ENCODE measurements at regions not wholly inside any gene's neighbourhood (a gene's known extent, or its start where the extent isn't known, plus 50 kb on each side); places are given as distances from the start of the nearest gene placed in this dataset.

DNA sequence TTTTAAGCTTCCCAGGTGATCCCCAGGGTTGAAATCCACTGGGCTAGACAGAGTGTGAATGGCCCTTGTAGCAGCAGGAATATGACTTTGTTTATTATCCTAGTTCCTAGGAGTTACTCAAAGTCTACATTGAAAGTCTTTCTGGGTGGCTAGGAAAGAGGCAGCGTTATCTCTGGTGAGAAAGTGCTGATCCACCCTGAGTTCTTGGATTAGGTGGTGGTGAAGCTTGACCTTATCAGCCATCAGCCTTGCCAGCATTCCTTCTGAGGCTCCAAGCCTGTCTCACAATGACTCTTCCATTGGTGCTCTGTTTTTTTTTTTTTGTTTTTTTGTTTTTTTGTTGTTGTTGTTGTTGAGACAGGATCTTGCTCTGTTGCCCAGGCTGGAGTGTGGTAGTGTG is 83.1 kb upstream of the CLCN4 start:
- Histone ChIP-seq H3K27ac (peak overlapping the region; percentile 45), H3K4me3 (no peak overlapping the region), H3K36me3 (no peaks in the 10 kb centered on the region), H3K9me3 (no peaks in the 10 kb centered on the region), H3K27me3 (no peaks in the 10 kb centered on the region), H3K4me1 (no peaks in the 10 kb centered on the region)
- TF ChIP-seq POLR2A (IDR thresholded peaks at IDR 0.05): no peak
- TF ChIP-seq, protein P1, sequence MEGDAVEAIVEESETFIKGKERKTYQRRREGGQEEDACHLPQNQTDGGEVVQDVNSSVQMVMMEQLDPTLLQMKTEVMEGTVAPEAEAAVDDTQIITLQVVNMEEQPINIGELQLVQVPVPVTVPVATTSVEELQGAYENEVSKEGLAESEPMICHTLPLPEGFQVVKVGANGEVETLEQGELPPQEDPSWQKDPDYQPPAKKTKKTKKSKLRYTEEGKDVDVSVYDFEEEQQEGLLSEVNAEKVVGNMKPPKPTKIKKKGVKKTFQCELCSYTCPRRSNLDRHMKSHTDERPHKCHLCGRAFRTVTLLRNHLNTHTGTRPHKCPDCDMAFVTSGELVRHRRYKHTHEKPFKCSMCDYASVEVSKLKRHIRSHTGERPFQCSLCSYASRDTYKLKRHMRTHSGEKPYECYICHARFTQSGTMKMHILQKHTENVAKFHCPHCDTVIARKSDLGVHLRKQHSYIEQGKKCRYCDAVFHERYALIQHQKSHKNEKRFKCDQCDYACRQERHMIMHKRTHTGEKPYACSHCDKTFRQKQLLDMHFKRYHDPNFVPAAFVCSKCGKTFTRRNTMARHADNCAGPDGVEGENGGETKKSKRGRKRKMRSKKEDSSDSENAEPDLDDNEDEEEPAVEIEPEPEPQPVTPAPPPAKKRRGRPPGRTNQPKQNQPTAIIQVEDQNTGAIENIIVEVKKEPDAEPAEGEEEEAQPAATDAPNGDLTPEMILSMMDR (IDR thresholded peaks at IDR 0.05): no peak
- no peak for DNase-seq (ENCODE audit: low spot score in 2 of 2)
- 77% methylated on average over 1 of the region's 1 CpG for WGBS

DNA sequence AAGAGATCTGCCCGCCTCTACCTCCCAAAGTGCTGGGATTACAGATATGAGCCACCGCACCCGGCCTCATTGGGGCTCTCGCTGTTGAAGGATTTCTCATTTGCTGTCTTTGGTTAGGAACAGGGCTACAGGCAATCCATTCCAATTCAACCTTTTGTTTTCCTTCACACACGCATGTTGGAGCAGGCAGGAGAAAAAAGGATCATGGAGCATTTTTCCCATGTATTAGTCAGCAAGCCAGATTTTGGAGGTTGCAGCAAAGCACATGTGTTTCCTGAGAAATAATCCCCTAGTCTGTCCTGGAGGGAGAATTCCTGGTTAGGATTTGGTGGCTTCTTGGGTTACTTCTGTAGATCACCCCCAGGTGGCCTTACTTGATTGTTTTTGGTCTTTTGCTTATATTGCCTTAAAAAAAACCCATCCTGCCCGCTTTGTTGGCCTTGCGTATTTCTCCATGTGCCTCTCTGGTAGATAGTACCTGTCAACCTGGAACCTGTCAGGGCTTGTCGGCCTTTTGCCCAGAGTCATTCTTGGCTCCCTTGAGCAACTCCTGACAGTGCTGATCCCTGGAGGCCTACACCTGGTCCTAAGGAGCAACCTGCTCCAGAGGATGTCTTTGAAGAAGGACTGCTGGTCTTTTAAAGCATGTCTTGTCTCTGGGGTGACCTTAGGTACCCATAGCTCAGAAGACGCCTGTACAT is 82.4 kb upstream of the CLCN4 start:
- TF ChIP-seq, protein P1 (IDR thresholded peaks at IDR 0.05): no peak
- TF ChIP-seq EP300 (IDR thresholded peaks at IDR 0.05) (no peak), POLR2A (IDR thresholded peaks at IDR 0.05) (no peak), POLR2AphosphoS5 (IDR thresholded peaks at IDR 0.05) (no peak)
- Histone ChIP-seq H3K27me3 (no peaks in the 10 kb centered on the region), H3K36me3 (no peaks in the 10 kb centered on the region), H3K4me3 (no peak overlapping the region), H3K4me1 (no peaks in the 10 kb centered on the region), H3K27ac (peak overlapping the region; percentile 45), H3K9me3 (no peaks in the 10 kb centered on the region)
- 71% methylated on average over 9 of the region's 9 CpGs for WGBS
- DNase-seq (ENCODE audit: low spot score in 2 of 2): no peak

GRCh38 chrX:10076765-10077164 is 80.0 kb upstream of the CLCN4 start:
- no peak overlapping the region for H3K27ac ChIP-seq
- H3K4me3 ChIP-seq: no peak overlapping the region
- DNase-seq (ENCODE audit: low spot score in 2 of 2): no peak
- 86% methylated on average over 7 of the region's 7 CpGs for WGBS
- no peaks in the 10 kb centered on the region for H3K9me3 ChIP-seq
- H3K4me1 ChIP-seq: no peaks in the 10 kb centered on the region
- H3K27me3 ChIP-seq: no peaks in the 10 kb centered on the region
- TF ChIP-seq POLR2AphosphoS5 (IDR thresholded peaks at IDR 0.05) (no peak), POLR2A (IDR thresholded peaks at IDR 0.05) (no peak), EP300 (IDR thresholded peaks at IDR 0.05) (no peak)
- TF ChIP-seq, protein P1 (IDR thresholded peaks at IDR 0.05): no peak
- H3K36me3 ChIP-seq: no peaks in the 10 kb centered on the region

- DNase-seq (ENCODE audit: low spot score in 2 of 2): no peak
- no peak for TF ChIP-seq POLR2A (IDR thresholded peaks at IDR 0.05)
- TF ChIP-seq, protein P1 (IDR thresholded peaks at IDR 0.05): no peak
- no peak for TF ChIP-seq EP300 (IDR thresholded peaks at IDR 0.05)
- no peak for TF ChIP-seq POLR2AphosphoS5 (IDR thresholded peaks at IDR 0.05)
- Histone ChIP-seq H3K27ac (no peak overlapping the region), H3K4me3 (no peak overlapping the region), H3K27me3 (no peaks in the 10 kb centered on the region), H3K36me3 (no peaks in the 10 kb centered on the region), H3K4me1 (peaks cover 5% of the 10 kb centered on the region), H3K9me3 (no peaks in the 10 kb centered on the region)
- WGBS: 67% methylated on average over 9 of the region's 9 CpGs
These were observed 79.2 kb upstream of the CLCN4 start for GRCh38 chrX:10077425-10078188.

DNA sequence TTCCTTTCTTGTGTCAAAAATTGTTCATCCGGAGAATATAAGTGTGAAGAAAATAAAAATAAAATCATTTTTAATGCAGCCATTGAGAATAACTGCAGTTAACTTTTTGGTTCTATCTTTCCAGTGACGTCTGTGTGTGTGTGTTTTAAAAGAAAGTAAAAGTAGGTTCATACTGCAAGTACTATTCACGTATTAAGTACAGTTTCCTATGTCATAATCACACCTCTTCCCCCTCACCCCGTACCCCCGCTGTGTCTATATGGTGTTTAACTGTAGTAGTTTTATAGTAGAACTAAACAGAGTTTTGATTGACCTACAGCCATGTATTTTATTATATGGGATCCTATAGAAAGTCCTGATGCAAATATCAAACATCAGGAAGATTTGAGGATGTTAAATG is 78.5 kb upstream of the CLCN4 start:
- no peak overlapping the region for H3K4me3 ChIP-seq
- 80% methylated on average over 5 of the region's 5 CpGs for WGBS
- no peak overlapping the region for H3K27ac ChIP-seq
- TF ChIP-seq EP300 (IDR thresholded peaks at IDR 0.05) (no peak), POLR2A (IDR thresholded peaks at IDR 0.05) (no peak), POLR2AphosphoS5 (IDR thresholded peaks at IDR 0.05) (no peak)
- TF ChIP-seq, protein P1 (IDR thresholded peaks at IDR 0.05): no peak
- DNase-seq (ENCODE audit: low spot score in 2 of 2): no peak
- no peaks in the 10 kb centered on the region for H3K9me3 ChIP-seq
- H3K4me1 ChIP-seq: peaks cover 9% of the 10 kb centered on the region
- no peaks in the 10 kb centered on the region for H3K27me3 ChIP-seq
- no peaks in the 10 kb centered on the region for H3K36me3 ChIP-seq
